ENCODE measurements at regions not wholly inside any gene's neighbourhood (a gene's known extent, or its start where the extent isn't known, plus 50 kb on each side); places are given as distances from the start of the nearest gene placed in this dataset.

DNA sequence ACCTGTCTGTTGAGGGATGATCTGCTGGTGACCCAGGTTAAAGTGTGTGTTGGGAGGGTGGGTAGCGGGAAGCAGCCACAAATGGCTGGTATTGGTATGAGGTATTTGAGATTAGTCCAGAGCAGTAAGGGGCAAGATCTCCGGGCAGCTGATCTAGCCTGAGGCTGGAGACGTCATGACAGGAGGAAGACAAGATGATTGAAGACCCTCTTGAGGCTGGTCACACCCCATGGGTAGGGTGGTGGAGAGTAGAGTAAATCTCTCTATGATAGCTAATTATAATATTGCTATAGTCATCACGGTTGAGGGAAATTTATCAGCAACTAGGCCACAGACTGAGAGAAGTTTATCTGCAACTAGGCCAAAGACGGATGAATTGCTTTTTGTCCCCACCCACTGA is 128.5 kb downstream of the CDCA7 start (continued):
- TF ChIP-seq, protein P1, sequence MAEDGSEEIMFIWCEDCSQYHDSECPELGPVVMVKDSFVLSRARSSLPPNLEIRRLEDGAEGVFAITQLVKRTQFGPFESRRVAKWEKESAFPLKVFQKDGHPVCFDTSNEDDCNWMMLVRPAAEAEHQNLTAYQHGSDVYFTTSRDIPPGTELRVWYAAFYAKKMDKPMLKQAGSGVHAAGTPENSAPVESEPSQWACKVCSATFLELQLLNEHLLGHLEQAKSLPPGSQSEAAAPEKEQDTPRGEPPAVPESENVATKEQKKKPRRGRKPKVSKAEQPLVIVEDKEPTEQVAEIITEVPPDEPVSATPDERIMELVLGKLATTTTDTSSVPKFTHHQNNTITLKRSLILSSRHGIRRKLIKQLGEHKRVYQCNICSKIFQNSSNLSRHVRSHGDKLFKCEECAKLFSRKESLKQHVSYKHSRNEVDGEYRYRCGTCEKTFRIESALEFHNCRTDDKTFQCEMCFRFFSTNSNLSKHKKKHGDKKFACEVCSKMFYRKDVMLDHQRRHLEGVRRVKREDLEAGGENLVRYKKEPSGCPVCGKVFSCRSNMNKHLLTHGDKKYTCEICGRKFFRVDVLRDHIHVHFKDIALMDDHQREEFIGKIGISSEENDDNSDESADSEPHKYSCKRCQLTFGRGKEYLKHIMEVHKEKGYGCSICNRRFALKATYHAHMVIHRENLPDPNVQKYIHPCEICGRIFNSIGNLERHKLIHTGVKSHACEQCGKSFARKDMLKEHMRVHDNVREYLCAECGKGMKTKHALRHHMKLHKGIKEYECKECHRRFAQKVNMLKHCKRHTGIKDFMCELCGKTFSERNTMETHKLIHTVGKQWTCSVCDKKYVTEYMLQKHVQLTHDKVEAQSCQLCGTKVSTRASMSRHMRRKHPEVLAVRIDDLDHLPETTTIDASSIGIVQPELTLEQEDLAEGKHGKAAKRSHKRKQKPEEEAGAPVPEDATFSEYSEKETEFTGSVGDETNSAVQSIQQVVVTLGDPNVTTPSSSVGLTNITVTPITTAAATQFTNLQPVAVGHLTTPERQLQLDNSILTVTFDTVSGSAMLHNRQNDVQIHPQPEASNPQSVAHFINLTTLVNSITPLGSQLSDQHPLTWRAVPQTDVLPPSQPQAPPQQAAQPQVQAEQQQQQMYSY (CRISPR knock-in tag; IDR thresholded peaks at IDR 0.05): no peak
- TF ChIP-seq TAF1 (CRISPR knock-in tag; IDR thresholded peaks at IDR 0.05) (no peak), HOXA7 (CRISPR knock-in tag; IDR thresholded peaks at IDR 0.05) (no peak), GZF1 (CRISPR knock-in tag; IDR thresholded peaks at IDR 0.05) (no peak)
- TF ChIP-seq, protein P2, sequence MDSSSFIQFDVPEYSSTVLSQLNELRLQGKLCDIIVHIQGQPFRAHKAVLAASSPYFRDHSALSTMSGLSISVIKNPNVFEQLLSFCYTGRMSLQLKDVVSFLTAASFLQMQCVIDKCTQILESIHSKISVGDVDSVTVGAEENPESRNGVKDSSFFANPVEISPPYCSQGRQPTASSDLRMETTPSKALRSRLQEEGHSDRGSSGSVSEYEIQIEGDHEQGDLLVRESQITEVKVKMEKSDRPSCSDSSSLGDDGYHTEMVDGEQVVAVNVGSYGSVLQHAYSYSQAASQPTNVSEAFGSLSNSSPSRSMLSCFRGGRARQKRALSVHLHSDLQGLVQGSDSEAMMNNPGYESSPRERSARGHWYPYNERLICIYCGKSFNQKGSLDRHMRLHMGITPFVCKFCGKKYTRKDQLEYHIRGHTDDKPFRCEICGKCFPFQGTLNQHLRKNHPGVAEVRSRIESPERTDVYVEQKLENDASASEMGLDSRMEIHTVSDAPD (CRISPR knock-in tag; IDR thresholded peaks at IDR 0.05): no peak

DNA sequence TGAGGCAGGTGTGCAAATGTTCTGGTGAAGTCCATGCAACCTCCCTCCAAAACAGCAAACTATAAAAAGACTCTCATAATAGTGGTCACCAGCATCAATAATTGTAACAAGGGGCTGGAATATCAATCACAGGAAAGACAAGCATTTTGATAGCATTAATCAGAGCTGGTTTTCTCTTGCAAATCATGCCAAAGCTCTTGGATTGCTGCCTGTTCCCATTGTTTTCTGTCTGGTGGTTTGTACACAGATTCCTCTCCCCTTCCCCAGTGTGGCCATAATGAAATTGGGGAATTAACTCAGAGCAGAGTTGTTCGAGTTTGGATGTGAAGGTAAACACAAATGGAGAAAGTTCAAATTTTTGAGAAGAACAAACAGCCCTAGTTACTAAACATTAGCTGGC is 134.2 kb downstream of the CDCA7 start:
- peaks cover 0 to 3% of the 10 kb centered on the region in 2 experiments; a peak in 1 of 5 replicates for H3K27me3 ChIP-seq (ENCODE audit: control insufficient read depth in 1 of 2, insufficient read depth in 2 of 2, low read length in 2 of 2)
- WGBS (ENCODE audit: low lambda C conversion rate): 0% methylated on average over 1 of the region's 1 CpG
- no peaks in the 10 kb centered on the region for H3K36me3 ChIP-seq (replicated peaks in 1 of 2; ENCODE audit: control insufficient read depth in 1 of 2, insufficient read depth in 2 of 2, low read length in 2 of 2)
- no peaks in the 10 kb centered on the region for H3K4me1 ChIP-seq (ENCODE audit: insufficient read depth, low read length)
- H4K20me1 ChIP-seq (ENCODE audit: insufficient read depth, low read length): no peaks in the 10 kb centered on the region
- no peak overlapping the region for H2AFZ ChIP-seq (ENCODE audit: low read length)
- H3K27ac ChIP-seq (ENCODE audit: extremely low read length, insufficient read depth, low read length): no peak overlapping the region
- H3K9ac ChIP-seq (ENCODE audit: insufficient read depth, low read depth, low read length): no peak overlapping the region
- in situ Hi-C loops (cut with HindIII; ENCODE audit: extremely low pct_ligation_motif_present, low pct_unique_long_range_greater_than_20kb): no loop called here
- ATAC-seq (no peak), DNase-seq (ENCODE audit: low spot score) (no peak), FAIRE-seq (no peak)
- no peaks in the 10 kb centered on the region for H3K79me2 ChIP-seq (ENCODE audit: insufficient read depth, low read length)
- CTCF ChIA-PET (ENCODE audit: low intra/inter-chr PET ratio, low total read pairs): no interaction called here
- no peak overlapping the region for H3K4me2 ChIP-seq (ENCODE audit: low read depth, low read length)
- no peak overlapping the region for H3K4me3 ChIP-seq (replicated peaks in 1 of 3; ENCODE audit: insufficient read depth in 1 of 3, low read depth in 2 of 3, low read length in 3 of 3)
- no TSS peak for BruUV-seq (replicated peaks)
- intact Hi-C loops (cut with micrococcal nuclease; ENCODE audit: unreplicated experiment): no loop called here
- no peaks in the 10 kb centered on the region for H3K9me3 ChIP-seq (ENCODE audit: low read length)
- POLR2A ChIA-PET: no interaction called here
- TF ChIP-seq TBL1XR1 (IDR thresholded peaks at IDR 0.05; ENCODE audit: borderline replicate concordance, low read length, partially characterized antibody) (no peak), ZBTB42 (CRISPR knock-in tag; IDR thresholded peaks at IDR 0.05) (no peak), CC2D1A (CRISPR knock-in tag; IDR thresholded peaks at IDR 0.05) (no peak), ZFP37 (CRISPR knock-in tag; IDR thresholded peaks at IDR 0.05; ENCODE audit: borderline replicate concordance) (no peak), RFXANK (CRISPR knock-in tag; IDR thresholded peaks at IDR 0.05) (no peak), TBX2 (CRISPR knock-in tag; IDR thresholded peaks at IDR 0.05; ENCODE audit: borderline replicate concordance) (no peak), DPF2 (CRISPR knock-in tag; IDR thresholded peaks at IDR 0.05; ENCODE audit: borderline replicate concordance, low read depth) (no peak), ZNF547 (CRISPR knock-in tag; IDR thresholded peaks at IDR 0.05) (no peak), MAZ (IDR thresholded peaks at IDR 0.05; ENCODE audit: borderline replicate concordance, low read depth, low read length) (no peak), MAZ (CRISPR knock-in tag; IDR thresholded peaks at IDR 0.05; ENCODE audit: low read depth) (no peak), ZSCAN25 (CRISPR knock-in tag; IDR thresholded peaks at IDR 0.05) (no peak), NR1H2 (CRISPR knock-in tag; IDR thresholded peaks at IDR 0.05; ENCODE audit: borderline replicate concordance, low read depth) (no peak), ZNF235 (CRISPR knock-in tag; IDR thresholded peaks at IDR 0.05; ENCODE audit: borderline replicate concordance) (no peak)
- TF ChIP-seq, protein P3, sequence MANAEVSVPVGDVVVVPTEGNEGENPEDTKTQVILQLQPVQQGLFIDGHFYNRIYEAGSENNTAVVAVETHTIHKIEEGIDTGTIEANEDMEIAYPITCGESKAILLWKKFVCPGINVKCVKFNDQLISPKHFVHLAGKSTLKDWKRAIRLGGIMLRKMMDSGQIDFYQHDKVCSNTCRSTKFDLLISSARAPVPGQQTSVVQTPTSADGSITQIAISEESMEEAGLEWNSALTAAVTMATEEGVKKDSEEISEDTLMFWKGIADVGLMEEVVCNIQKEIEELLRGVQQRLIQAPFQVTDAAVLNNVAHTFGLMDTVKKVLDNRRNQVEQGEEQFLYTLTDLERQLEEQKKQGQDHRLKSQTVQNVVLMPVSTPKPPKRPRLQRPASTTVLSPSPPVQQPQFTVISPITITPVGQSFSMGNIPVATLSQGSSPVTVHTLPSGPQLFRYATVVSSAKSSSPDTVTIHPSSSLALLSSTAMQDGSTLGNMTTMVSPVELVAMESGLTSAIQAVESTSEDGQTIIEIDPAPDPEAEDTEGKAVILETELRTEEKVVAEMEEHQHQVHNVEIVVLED (CRISPR knock-in tag; IDR thresholded peaks at IDR 0.05; ENCODE audit: borderline replicate concordance): no peak

Measured in HepG2 (cell line).